Activated T-helper 1 cell treated with anti-CD3 and anti-CD28 coated beads, Interleukin-12 subunit alpha, Interleukin-12 subunit beta, Interleukin-2, Interleukin-4 antibody, amounts not matched to agents 30 ng/mL and 10 ng/mL and 1 ng/mL, durations not matched to agents 14 hours and 24 hours and 36 hours (primary cell): ENCODE measurements at regions not wholly inside any gene's neighbourhood (a gene's known extent, or its start where the extent isn't known, plus 50 kb on each side); places are given as distances from the start of the nearest gene placed in this dataset.
"Not testable (repeated sequence)": the region's sequence is repeated elsewhere in the genome, so short reads cannot be mapped to it uniquely, and the experiment has no call there.

Source experiments
- DNase-seq: peaks from one replicate; pipeline ENCODE4 v3.0.0; 2021; ENCODE audit warnings: low spot score
- H3K27ac Mint-ChIP-seq: one replicate; pipeline ENCODE4 v1.8.0; 2021; ENCODE audit warnings: mild to moderate bottlenecking, mixed read lengths
- H3K27me3 Mint-ChIP-seq: one replicate; pipeline ENCODE4 v1.8.0; 2022; ENCODE audit warnings: mild to moderate bottlenecking, moderate library complexity, mixed read lengths; ENCODE audit not compliant: insufficient read depth
- H3K36me3 Mint-ChIP-seq: one replicate; pipeline ENCODE4 v1.8.0; 2021; ENCODE audit warnings: low read depth, mixed read lengths
- H3K4me1 Mint-ChIP-seq: one replicate; pipeline ENCODE4 v1.8.0; 2021; ENCODE audit warnings: low read depth, mixed read lengths
- H3K4me3 Mint-ChIP-seq: one replicate; pipeline ENCODE4 v1.8.0; 2021; ENCODE audit warnings: mild to moderate bottlenecking, moderate library complexity, mixed read lengths
- H3K9me3 Mint-ChIP-seq: one replicate; pipeline ENCODE4 v1.8.0; 2021; ENCODE audit warnings: mixed read lengths
- intact Hi-C: fragments of 100-400 bp; cut with micrococcal nuclease; formaldehyde crosslinking; loops from one replicate; pipeline ENCODE4 v1.15.1; 2024

DNA sequence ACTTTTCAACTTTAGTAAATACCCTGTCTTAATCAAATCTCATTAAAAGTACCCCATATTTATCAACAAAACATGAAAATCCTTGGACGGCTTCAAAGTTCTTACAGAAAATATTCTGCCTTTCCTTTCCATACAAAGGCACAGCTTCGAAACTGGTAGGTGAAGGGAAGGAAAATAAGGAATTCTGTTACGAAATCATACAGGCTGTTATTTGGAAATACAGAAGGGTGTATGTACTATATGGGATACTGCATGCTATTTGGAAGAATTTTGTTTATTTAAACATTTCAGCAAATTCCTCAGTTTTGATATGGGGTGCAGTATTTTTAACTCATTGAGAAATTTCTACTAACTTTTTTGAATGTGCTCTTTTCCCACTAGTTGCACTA is 138.4 kb upstream of the BTN3A2 start:
- H3K36me3 Mint-ChIP-seq, result no peaks in the 10 kb centered on the region
- H3K27me3 Mint-ChIP-seq, result no peaks in the 10 kb centered on the region
- H3K27ac Mint-ChIP-seq, result no peak overlapping the region
- H3K9me3 Mint-ChIP-seq, result no peaks in the 10 kb centered on the region
- H3K4me1 Mint-ChIP-seq, result peaks cover 23% of the 10 kb centered on the region
- intact Hi-C loops, result no loop called here
- no peak for DNase-seq
- no peak overlapping the region for H3K4me3 Mint-ChIP-seq

DNA sequence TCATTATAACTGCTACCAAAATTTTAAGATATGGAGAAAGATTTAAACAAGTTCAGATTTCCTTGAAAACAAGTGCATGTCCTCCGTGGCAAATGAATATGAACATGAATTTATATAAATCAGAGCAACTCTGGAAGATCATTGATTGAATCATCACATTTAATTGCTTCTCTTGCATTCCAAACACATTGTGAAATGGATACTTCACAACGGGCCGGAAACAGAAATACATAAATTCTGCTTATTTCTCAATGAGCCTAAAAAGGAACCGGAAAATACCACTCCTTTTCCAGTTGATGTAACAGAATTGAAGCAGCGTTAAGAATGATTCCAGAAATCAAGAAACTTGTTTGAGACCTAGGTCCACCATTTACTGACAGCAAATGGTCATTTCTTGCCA is 134.6 kb upstream of the BTN3A2 start:
- no peaks in the 10 kb centered on the region for H3K36me3 Mint-ChIP-seq
- no peak for DNase-seq
- peaks cover 55% of the 10 kb centered on the region for H3K4me1 Mint-ChIP-seq
- H3K27me3 Mint-ChIP-seq, result no peaks in the 10 kb centered on the region
- no peak overlapping the region for H3K4me3 Mint-ChIP-seq
- peak overlapping the region; percentile 8 for H3K27ac Mint-ChIP-seq
- no peaks in the 10 kb centered on the region for H3K9me3 Mint-ChIP-seq
- intact Hi-C loops, result no loop called here

GRCh38 chr6:26231006-26231587 is 133.9 kb upstream of the BTN3A2 start:
- DNase-seq, result no peak
- Mint-ChIP-seq H3K4me3 (no peak overlapping the region), H3K27ac (no peak overlapping the region), H3K9me3 (no peaks in the 10 kb centered on the region), H3K4me1 (peaks cover 62% of the 10 kb centered on the region), H3K27me3 (no peaks in the 10 kb centered on the region), H3K36me3 (no peaks in the 10 kb centered on the region)
- intact Hi-C loops, result no loop called here

- peaks cover 52% of the 10 kb centered on the region for H3K4me1 Mint-ChIP-seq
- H3K27ac Mint-ChIP-seq, result peak overlapping the region; percentile 100
- H3K27me3 Mint-ChIP-seq, result no peaks in the 10 kb centered on the region
- no peaks in the 10 kb centered on the region for H3K9me3 Mint-ChIP-seq
- DNase-seq, result no peak
- no peaks in the 10 kb centered on the region for H3K36me3 Mint-ChIP-seq
- intact Hi-C loops, result no loop called here
- peak overlapping the region; percentile 89 for H3K4me3 Mint-ChIP-seq
Measured at GRCh38 chr6:26232306-26232939, 132.6 kb upstream of the BTN3A2 start.

GRCh38 chr6:26232940-26233648 is 131.9 kb upstream of the BTN3A2 start:
- Mint-ChIP-seq H3K9me3 (no peaks in the 10 kb centered on the region), H3K27me3 (no peaks in the 10 kb centered on the region), H3K27ac (peak overlapping the region; percentile 100), H3K4me1 (peaks cover 52% of the 10 kb centered on the region), H3K4me3 (peak overlapping the region; percentile 89), H3K36me3 (no peaks in the 10 kb centered on the region)
- intact Hi-C loops, result loop anchor here (1.0 kb wide), 1 partner anchor 34 kb away; a partner anchor contains a TSS
- peak; percentile 38 for DNase-seq

- intact Hi-C loops, result loop anchor here (1.0 kb wide), 6 partner anchors 10 to 51 kb away; a partner anchor contains a TSS
- H3K9me3 Mint-ChIP-seq, result no peaks in the 10 kb centered on the region
- peak overlapping the region; percentile 100 for H3K27ac Mint-ChIP-seq
- H3K4me3 Mint-ChIP-seq, result peak overlapping the region; percentile 89
- DNase-seq, result peak; percentile 62
- H3K36me3 Mint-ChIP-seq, result no peaks in the 10 kb centered on the region
- peaks cover 52% of the 10 kb centered on the region for H3K4me1 Mint-ChIP-seq
- H3K27me3 Mint-ChIP-seq, result no peaks in the 10 kb centered on the region
Measured at GRCh38 chr6:26233649-26234420, 131.2 kb upstream of the BTN3A2 start.

- intact Hi-C loops, result loop anchor here (1.0 kb wide), 6 partner anchors 10 to 51 kb away; a partner anchor contains a TSS
- Mint-ChIP-seq H3K27ac (peak overlapping the region; percentile 100), H3K9me3 (no peaks in the 10 kb centered on the region), H3K27me3 (no peaks in the 10 kb centered on the region), H3K36me3 (no peaks in the 10 kb centered on the region), H3K4me3 (peak overlapping the region; percentile 89), H3K4me1 (peaks cover 52% of the 10 kb centered on the region)
- peak; percentile 79 for DNase-seq
Measured at GRCh38 chr6:26234421-26235301, 130.3 kb upstream of the BTN3A2 start.

- Mint-ChIP-seq H3K4me3 (peak overlapping the region; percentile 89), H3K36me3 (peaks cover 2% of the 10 kb centered on the region), H3K4me1 (peaks cover 52% of the 10 kb centered on the region), H3K27me3 (no peaks in the 10 kb centered on the region), H3K27ac (peak overlapping the region; percentile 100), H3K9me3 (peaks cover under 1% of the 10 kb centered on the region)
- no peak for DNase-seq
- intact Hi-C loops, result loop anchor here (1.0 kb wide), 1 partner anchor 36 kb away; a partner anchor contains a TSS
Measured at GRCh38 chr6:26235302-26235670, 129.7 kb upstream of the BTN3A2 start.

DNA sequence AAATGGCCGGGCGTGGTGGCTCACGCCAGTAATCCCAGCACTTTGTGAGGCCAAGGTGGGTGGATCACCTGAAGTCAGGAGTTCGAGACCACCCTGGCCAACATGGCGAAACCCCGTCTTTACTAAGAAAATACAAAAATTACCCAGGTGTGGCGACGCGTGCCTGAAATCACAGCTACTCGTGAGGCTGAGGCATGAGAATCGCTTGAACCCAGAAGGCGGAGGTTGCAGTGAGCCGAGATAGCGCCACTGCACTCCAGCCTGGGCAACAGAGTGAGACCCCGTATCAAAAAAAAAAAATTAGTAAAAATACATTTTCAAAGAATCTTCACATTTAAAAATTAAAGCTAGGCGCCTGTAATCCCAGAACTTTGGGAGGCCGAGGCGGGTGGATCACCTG is 125.6 kb upstream of the BTN3A2 start:
- H3K9me3 Mint-ChIP-seq, DNase-seq, H3K4me3 Mint-ChIP-seq, H3K27ac Mint-ChIP-seq, H3K36me3 Mint-ChIP-seq, H3K27me3 Mint-ChIP-seq, intact Hi-C loops: not testable (repeated sequence)
- H3K4me1 Mint-ChIP-seq, result peaks cover 44% of the 10 kb centered on the region

DNA sequence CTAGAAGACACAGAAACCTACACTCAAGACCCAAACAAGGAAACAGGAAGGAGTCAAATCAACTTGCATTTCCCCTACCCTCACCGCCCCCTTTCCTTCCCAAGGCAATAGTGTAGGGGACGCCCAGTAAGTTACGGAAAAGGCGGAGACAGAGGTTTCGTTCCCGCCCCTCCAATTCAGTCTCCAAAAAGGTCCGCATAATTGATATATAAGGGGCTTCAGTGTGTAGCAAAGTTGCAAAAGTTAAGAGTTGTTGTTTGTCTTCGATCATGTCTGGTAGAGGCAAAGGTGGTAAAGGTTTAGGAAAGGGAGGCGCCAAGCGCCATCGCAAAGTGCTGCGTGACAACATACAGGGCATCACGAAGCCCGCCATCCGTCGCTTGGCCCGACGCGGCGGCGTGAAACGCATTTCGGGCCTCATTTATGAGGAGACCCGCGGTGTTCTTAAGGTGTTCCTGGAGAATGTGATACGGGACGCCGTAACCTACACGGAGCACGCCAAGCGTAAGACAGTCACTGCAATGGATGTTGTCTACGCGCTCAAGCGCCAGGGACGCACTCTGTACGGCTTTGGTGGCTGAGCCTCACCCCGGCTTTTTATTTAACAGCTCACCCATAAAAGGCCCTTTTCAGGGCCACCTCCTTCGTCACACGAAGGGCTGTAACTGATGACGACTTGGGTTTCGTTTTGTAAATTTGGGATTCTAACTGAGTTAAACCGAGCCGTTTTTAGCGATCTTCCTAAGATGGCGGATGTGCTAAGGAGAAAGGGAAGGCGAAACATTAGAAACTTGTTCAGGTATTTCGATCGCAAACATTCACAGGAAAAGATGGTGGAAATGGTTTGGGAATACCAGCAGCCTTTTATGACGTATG is 124.6 kb upstream of the BTN3A2 start:
- peaks cover 8% of the 10 kb centered on the region for H3K36me3 Mint-ChIP-seq

DNA sequence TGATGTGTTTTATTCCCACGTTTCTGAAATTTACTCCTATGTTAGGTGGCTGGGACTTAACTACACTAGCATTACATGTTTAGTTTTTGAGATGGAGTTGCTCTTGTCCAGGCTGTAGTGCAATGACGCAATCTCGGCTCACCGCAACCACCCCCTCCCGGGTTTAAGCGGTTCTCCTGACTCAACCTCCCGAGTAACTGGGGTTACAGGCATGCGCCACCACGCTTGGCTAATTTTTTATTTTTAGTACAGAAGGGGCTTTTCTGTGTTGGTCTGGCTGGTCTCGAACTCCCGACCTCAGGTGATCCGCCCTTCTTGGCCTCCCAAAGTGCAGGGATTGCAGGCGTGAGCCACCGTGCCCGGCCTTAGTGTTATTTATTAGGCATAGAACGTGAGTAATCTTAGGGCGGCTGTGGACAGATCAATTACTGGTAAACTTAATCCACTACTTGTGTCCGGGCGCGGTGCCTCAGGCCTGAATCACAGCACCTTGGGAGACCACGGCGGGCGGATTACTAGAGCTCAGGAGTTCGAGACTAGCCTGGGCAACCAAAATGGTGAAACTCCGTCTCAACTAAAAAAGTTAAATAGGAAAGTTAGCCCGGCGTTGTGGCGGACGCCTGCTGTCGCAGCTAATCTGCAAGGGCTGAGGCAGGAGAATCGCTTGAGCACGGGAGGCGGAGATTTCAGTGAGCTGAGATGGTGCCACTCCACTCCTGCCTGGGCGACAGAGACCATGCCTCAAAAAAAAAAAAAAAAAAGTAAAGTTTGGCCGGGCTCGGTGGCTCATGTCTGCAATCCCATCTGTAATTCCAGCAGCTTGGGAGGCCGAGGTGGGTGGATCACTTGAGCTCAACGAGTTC is 123.7 kb upstream of the BTN3A2 start:
- Mint-ChIP-seq H3K27ac (peak overlapping the region; percentile 93), H3K4me1 (peaks cover 36% of the 10 kb centered on the region), H3K36me3 (peaks cover 8% of the 10 kb centered on the region), H3K9me3 (peaks cover 7% of the 10 kb centered on the region), H3K27me3 (no peaks in the 10 kb centered on the region), H3K4me3 (peak overlapping the region; percentile 78)
- DNase-seq, result peak; percentile 50
- intact Hi-C loops, result no loop called here

More for the DNA sequence above, 124.6 kb upstream of the BTN3A2 start:
- peak; percentile 78 for DNase-seq
- Mint-ChIP-seq H3K27ac (peak overlapping the region; percentile 93), H3K9me3 (peaks cover 7% of the 10 kb centered on the region), H3K27me3 (no peaks in the 10 kb centered on the region), H3K4me1 (peaks cover 43% of the 10 kb centered on the region), H3K4me3 (peak overlapping the region; percentile 78)
- intact Hi-C loops, result loop anchor here (1.0 kb wide), 2 partner anchors 10 to 31 kb away; a partner anchor contains a TSS
